Vagina (tissue), 2 donors: ENCODE measurements at regions not wholly inside any gene's neighbourhood (a gene's known extent, or its start where the extent isn't known, plus 50 kb on each side); places are given as distances from the start of the nearest gene placed in this dataset.

ENCODE experiments used
- POLR2AphosphoS5 ChIP-seq, 2 donors: sonication (generic); formaldehyde crosslinking; IDR thresholded peaks; one replicate each; pipeline ENCODE4 v1.9.0; 2017; ENCODE audit warnings: antibody characterized with exemption in 2 of 2, mild to moderate bottlenecking in 2 of 2, low read depth in 1 of 2; ENCODE audit not compliant: insufficient read depth in 1 of 2
- TF ChIP-seq, protein P1 (sequence below), 3 experiments: fragments of 450-650 bp in 2 of 3; fragments of 200-600 bp in 1 of 3; sonication (generic) in 1 of 3; IDR thresholded peaks; one replicate each; pipeline ENCODE4 v1.5.1; 2017 to 2019; ENCODE audit warnings: antibody characterized with exemption in 3 of 3, mild to moderate bottlenecking in 2 of 3, moderate library complexity in 2 of 3

DNA sequence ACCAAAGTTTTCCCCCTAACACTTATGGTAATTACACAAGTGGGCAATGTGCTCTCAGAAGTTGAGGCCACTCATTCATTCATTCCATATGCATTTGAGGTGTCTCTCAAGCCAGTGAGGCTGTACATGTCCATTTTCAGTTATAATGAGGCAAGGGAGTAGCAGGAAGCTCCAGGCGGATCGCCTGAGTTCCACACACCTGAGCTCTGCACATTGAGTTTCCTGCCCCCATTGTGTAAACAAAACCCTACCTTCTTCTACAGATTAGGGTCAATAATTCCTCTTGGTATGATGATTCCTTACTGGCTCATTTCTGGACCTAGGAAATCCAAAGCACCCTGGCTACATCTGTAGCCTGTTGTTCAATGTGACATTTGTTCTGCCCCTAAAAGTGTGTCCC, 555.3 kb downstream of the MED13L start:
- TF ChIP-seq, protein P1, sequence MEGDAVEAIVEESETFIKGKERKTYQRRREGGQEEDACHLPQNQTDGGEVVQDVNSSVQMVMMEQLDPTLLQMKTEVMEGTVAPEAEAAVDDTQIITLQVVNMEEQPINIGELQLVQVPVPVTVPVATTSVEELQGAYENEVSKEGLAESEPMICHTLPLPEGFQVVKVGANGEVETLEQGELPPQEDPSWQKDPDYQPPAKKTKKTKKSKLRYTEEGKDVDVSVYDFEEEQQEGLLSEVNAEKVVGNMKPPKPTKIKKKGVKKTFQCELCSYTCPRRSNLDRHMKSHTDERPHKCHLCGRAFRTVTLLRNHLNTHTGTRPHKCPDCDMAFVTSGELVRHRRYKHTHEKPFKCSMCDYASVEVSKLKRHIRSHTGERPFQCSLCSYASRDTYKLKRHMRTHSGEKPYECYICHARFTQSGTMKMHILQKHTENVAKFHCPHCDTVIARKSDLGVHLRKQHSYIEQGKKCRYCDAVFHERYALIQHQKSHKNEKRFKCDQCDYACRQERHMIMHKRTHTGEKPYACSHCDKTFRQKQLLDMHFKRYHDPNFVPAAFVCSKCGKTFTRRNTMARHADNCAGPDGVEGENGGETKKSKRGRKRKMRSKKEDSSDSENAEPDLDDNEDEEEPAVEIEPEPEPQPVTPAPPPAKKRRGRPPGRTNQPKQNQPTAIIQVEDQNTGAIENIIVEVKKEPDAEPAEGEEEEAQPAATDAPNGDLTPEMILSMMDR (IDR thresholded peaks at IDR 0.05) = no peak
- no peak for TF ChIP-seq POLR2AphosphoS5 (IDR thresholded peaks at IDR 0.05; ENCODE audit: insufficient read depth in 1 of 2, low read depth in 1 of 2)
